RWPE1 (cell line): ENCODE measurements at regions not wholly inside any gene's neighbourhood (a gene's known extent, or its start where the extent isn't known, plus 50 kb on each side); places are given as distances from the start of the nearest gene placed in this dataset.

Experiments used
- CTCF ChIA-PET: fragments of 350-600 bp; sonication (Branson Sonifier 250); formaldehyde crosslinking; extraction: SDS; loops from one replicate; lab custom pipeline; 2021; lab: Yijun Ruan, JAX
- POLR2A ChIA-PET: fragments of 400-600 bp; formaldehyde crosslinking; extraction: SDS; loops from one replicate; lab custom pipeline; 2020; ENCODE audit warnings: antibody characterized with exemption; ENCODE audit not compliant: low non-redundant PET; lab: Yijun Ruan, JAX
- DNase-seq: peaks from one replicate; pipeline ENCODE4 v3.0.0; 2012; ENCODE audit warnings: low spot score
- H3K27ac ChIP-seq: fragments of 450-650 bp; 2 replicates; pipeline ENCODE4 v1.5.1; 2017
- CTCF ChIP-seq: fragments of 450-650 bp; conservative IDR thresholded peaks from 2 replicates; pipeline ENCODE4 v1.5.1; 2017; ENCODE audit warnings: low read depth, mild to moderate bottlenecking

- CTCF ChIA-PET: interaction anchor here (0.9 to 1.1 kb wide), 2 partner anchors 23 to 43 kb away, joined by 4 to 6 read pairs; no protein-coding TSS in a partner anchor
- POLR2A ChIA-PET: no interaction called here
- DNase-seq: no peak
Observed at GRCh38 chr20:39090906-39091305, 128.8 kb downstream of the DHX35 start.

GRCh38 chr20:39089797-39090196 is 127.7 kb downstream of the DHX35 start:
- CTCF ChIA-PET: interaction anchor here (0.6 to 0.9 kb wide), 2 partner anchors 24 to 86 kb away, joined by 3 to 6 read pairs; no protein-coding TSS in a partner anchor
- POLR2A ChIA-PET: no interaction called here
- TF ChIP-seq CTCF: no peak

More at GRCh38 chr20:39090906-39091305, 128.8 kb downstream of the DHX35 start:
- no peak for TF ChIP-seq CTCF
- no peak overlapping the region for H3K27ac ChIP-seq

More at GRCh38 chr20:39089797-39090196, 127.7 kb downstream of the DHX35 start:
- no peak overlapping the region for H3K27ac ChIP-seq
- no peak for DNase-seq
